IMR-90 (cell line): ENCODE measurements at regions not wholly inside any gene's neighbourhood (a gene's known extent, or its start where the extent isn't known, plus 50 kb on each side); places are given as distances from the start of the nearest gene placed in this dataset.

Experiments
- ATAC-seq: fragments of 200-7000 bp; cut with Tn5 transposase; 2 replicates; pipeline ENCODE4 v1.9.1; 2020; ENCODE audit warnings: low read depth, mild to moderate bottlenecking, moderate library complexity
- BruUV-seq: library from RNA; stranded (reverse); fragments of 400-500 nt; replicated peaks from 2 replicates; lab custom pipeline; 2021; lab: Mats Ljungman, UMichigan
- CTCF ChIA-PET: fragments of 300-600 bp; formaldehyde crosslinking; extraction: SDS; loops from one replicate; lab custom pipeline; 2021; ENCODE audit warnings: antibody characterized with exemption; lab: Yijun Ruan, JAX
- POLR2A ChIA-PET: fragments of 300-600 bp; sonication (Branson Sonifier 250); formaldehyde crosslinking; loops from one replicate; lab custom pipeline; 2022; ENCODE audit warnings: antibody characterized with exemption; ENCODE audit not compliant: unreplicated experiment; lab: Charles Lee
- DNase-seq: peaks from one replicate; pipeline ENCODE4 v3.0.0; 2013
- H2AFZ ChIP-seq: replicated peaks from 2 replicates; pipeline ENCODE3; 2013; ENCODE audit warnings: low read length, mild to moderate bottlenecking; ENCODE audit not compliant: poor library complexity
- H2AK5ac ChIP-seq: 2 replicates; pipeline ENCODE4 v1.6.1; 2013; ENCODE audit warnings: low read depth, low read length, inconsistent platforms
- H2AK9ac ChIP-seq: replicated peaks from 2 replicates; pipeline ENCODE3; 2013; ENCODE audit warnings: mild to moderate bottlenecking, low read depth, low read length, moderate library complexity; ENCODE audit not compliant: poor library complexity
- H2BK120ac ChIP-seq: 2 replicates; pipeline ENCODE4 v1.6.1; 2013; ENCODE audit warnings: low read depth, low read length, inconsistent platforms
- H2BK15ac ChIP-seq: 3 replicates; pipeline ENCODE4 v1.6.1; 2013; ENCODE audit warnings: low read depth, low read length, inconsistent platforms
- H2BK20ac ChIP-seq: 2 replicates; pipeline ENCODE4 v1.6.1; 2013; ENCODE audit warnings: low read depth, mild to moderate bottlenecking, inconsistent platforms, low read length, moderate library complexity
- H2BK5ac ChIP-seq: 2 replicates; pipeline ENCODE4 v1.6.1; 2013; ENCODE audit warnings: mild to moderate bottlenecking, low read depth, low read length, inconsistent platforms; ENCODE audit not compliant: poor library complexity, severe bottlenecking
- H3K14ac ChIP-seq: replicated peaks from 2 replicates; pipeline ENCODE4 v1.6.1; 2013; ENCODE audit warnings: low read depth, low read length, inconsistent platforms
- H3K18ac ChIP-seq: 2 replicates; pipeline ENCODE4 v1.6.1; 2013; ENCODE audit warnings: low read depth, low read length, control low read depth
- H3K23ac ChIP-seq: 2 replicates; pipeline ENCODE4 v1.6.1; 2013; ENCODE audit warnings: low read depth, low read length, inconsistent platforms
- H3K27ac ChIP-seq: 2 replicates; pipeline ENCODE4 v1.5.1; 2013; ENCODE audit warnings: mild to moderate bottlenecking, control low read depth, low read length; ENCODE audit not compliant: insufficient read depth
- H3K27me3 ChIP-seq: 2 replicates; pipeline ENCODE4 v1.6.1; 2013; ENCODE audit warnings: low read length; ENCODE audit not compliant: control insufficient read depth, insufficient read depth
- H3K36me3 ChIP-seq: 2 replicates; pipeline ENCODE4 v1.6.1; 2013; ENCODE audit warnings: low read length, mixed read lengths; ENCODE audit not compliant: control insufficient read depth, insufficient read depth
- H3K4ac ChIP-seq: 2 replicates; pipeline ENCODE4 v1.6.1; 2013; ENCODE audit warnings: low read depth, low read length, inconsistent platforms
- H3K4me1 ChIP-seq: 2 replicates; pipeline ENCODE4 v1.6.1; 2013; ENCODE audit warnings: low read length, mixed read lengths; ENCODE audit not compliant: control insufficient read depth, insufficient read depth
- H3K4me2 ChIP-seq: 2 replicates; pipeline ENCODE4 v1.6.1; 2013; ENCODE audit warnings: low read depth, mild to moderate bottlenecking, control low read depth, low read length, moderate library complexity
- H3K4me3 ChIP-seq: 2 replicates; pipeline ENCODE4 v1.5.1; 2013; ENCODE audit warnings: low read depth, mild to moderate bottlenecking, control low read depth, low read length, moderate library complexity; ENCODE audit not compliant: insufficient read depth
- H3K56ac ChIP-seq: 2 replicates; pipeline ENCODE4 v1.6.1; 2013; ENCODE audit warnings: low read length, inconsistent platforms; ENCODE audit not compliant: insufficient read depth; ENCODE audit errors: extremely low read depth
- H3K79me1 ChIP-seq, 2 experiments: 2 replicates each; pipeline ENCODE4 v1.6.1; 2013; ENCODE audit warnings: low read length in 2 of 2, inconsistent platforms in 1 of 2, low read depth in 1 of 2
- H3K9ac ChIP-seq: 2 replicates; pipeline ENCODE4 v1.6.1; 2013; ENCODE audit warnings: low read depth, low read length, control low read depth
- H3K9me1 ChIP-seq: 2 replicates; pipeline ENCODE4 v1.6.1; 2013; ENCODE audit warnings: low read length, inconsistent platforms; ENCODE audit not compliant: insufficient read depth
- H3K9me3 ChIP-seq: 2 replicates; pipeline ENCODE4 v1.6.1; 2013; ENCODE audit warnings: low read length; ENCODE audit not compliant: control insufficient read depth, insufficient read depth
- H4K20me1 ChIP-seq: 2 replicates; pipeline ENCODE4 v1.6.1; 2013; ENCODE audit warnings: low read length, inconsistent platforms; ENCODE audit not compliant: insufficient read depth
- H4K5ac ChIP-seq: 2 replicates; pipeline ENCODE4 v1.6.1; 2013; ENCODE audit warnings: mild to moderate bottlenecking, low read depth, low read length, control low read depth
- H4K8ac ChIP-seq, 2 experiments: 2 replicates each; pipeline ENCODE4 v1.6.1; 2013; ENCODE audit warnings: low read depth in 2 of 2, low read length in 2 of 2, control low read depth in 1 of 2, inconsistent platforms in 1 of 2
- H4K91ac ChIP-seq: 2 replicates; pipeline ENCODE4 v1.6.1; 2013; ENCODE audit warnings: low read depth, low read length, inconsistent platforms; ENCODE audit not compliant: insufficient read depth
- BHLHE40 ChIP-seq: fragments of 150-350 bp; IDR thresholded peaks from 2 replicates; pipeline ENCODE4 v1.6.1; 2016; ENCODE audit warnings: mild to moderate bottlenecking, low read depth, low read length
- CEBPB ChIP-seq: IDR thresholded peaks from 2 replicates; pipeline ENCODE4 v1.6.1; 2012; ENCODE audit warnings: low read depth, low read length, improper control_type of control experiment
- CHD1 ChIP-seq: IDR thresholded peaks from 2 replicates; pipeline ENCODE4 v1.6.1; 2012; ENCODE audit warnings: low read depth, low read length, improper control_type of control experiment
- FOS ChIP-seq: fragments of 150-350 bp; IDR thresholded peaks from 2 replicates; pipeline ENCODE4 v1.6.1; 2016; ENCODE audit warnings: low read depth, low read length
- MAFK ChIP-seq: IDR thresholded peaks from 2 replicates; pipeline ENCODE4 v1.6.1; 2012; ENCODE audit warnings: low read depth, low read length, improper control_type of control experiment
- MAZ ChIP-seq: IDR thresholded peaks from 2 replicates; pipeline ENCODE4 v1.6.1; 2012; ENCODE audit warnings: low read depth, mild to moderate bottlenecking, low read length, improper control_type of control experiment, moderate library complexity, borderline replicate concordance
- MXI1 ChIP-seq: IDR thresholded peaks from 2 replicates; pipeline ENCODE4 v1.6.1; 2012; ENCODE audit warnings: low read depth, mild to moderate bottlenecking, low read length, moderate library complexity, borderline replicate concordance
- NFE2L2 ChIP-seq: fragments of 150-350 bp; IDR thresholded peaks from 2 replicates; pipeline ENCODE4 v1.6.1; 2016; ENCODE audit warnings: low read depth, mild to moderate bottlenecking, low read length
- POLR2A ChIP-seq: IDR thresholded peaks from 2 replicates; pipeline ENCODE4 v1.6.1; 2012; ENCODE audit warnings: mild to moderate bottlenecking, low read depth, low read length
- RAD21 ChIP-seq: IDR thresholded peaks from 2 replicates; pipeline ENCODE4 v1.6.1; 2012; ENCODE audit warnings: low read length, improper control_type of control experiment
- RCOR1 ChIP-seq: IDR thresholded peaks from 2 replicates; pipeline ENCODE4 v1.6.1; 2012; ENCODE audit warnings: mild to moderate bottlenecking, low read length, improper control_type of control experiment; ENCODE audit not compliant: insufficient replicate concordance
- RFX5 ChIP-seq: IDR thresholded peaks from 2 replicates; pipeline ENCODE4 v1.8.0; 2012; ENCODE audit warnings: low read depth, mild to moderate bottlenecking, low read length, moderate library complexity
- SMC3 ChIP-seq: fragments of 150-350 bp; IDR thresholded peaks from 2 replicates; pipeline ENCODE4 v1.6.1; 2016; ENCODE audit warnings: low read depth, mild to moderate bottlenecking, antibody characterized with exemption, low read length, moderate library complexity
- USF2 ChIP-seq: fragments of 150-350 bp; IDR thresholded peaks from 2 replicates; pipeline ENCODE4 v1.6.1; 2017; ENCODE audit warnings: mild to moderate bottlenecking, antibody characterized with exemption, low read length, low read depth
- WGBS, 2 experiments: methylation state at CpG; one replicate each; pipeline versions ENCODE4 v1.1.5 to v1.1.7; 2013; ENCODE audit warnings: missing lambda C conversion rate in 2 of 2; ENCODE audit not compliant: insufficient read length in 1 of 2; ENCODE audit errors: extremely low coverage in 2 of 2; 5-methylcytosine and 5-hydroxymethylcytosine counted together
- dilution Hi-C: fragments of 300-500 bp; cut with HindIII; formaldehyde crosslinking; loops from one replicate; pipeline ENCODE4 v1.14.3; 2018; ENCODE audit warnings: low sequenced_read_pairs; ENCODE audit not compliant: unreplicated experiment
- in situ Hi-C: fragments of 300-500 bp; cut with MboI; formaldehyde crosslinking; loops from 3 replicates; pipeline ENCODE4 v1.14.3; 2019; ENCODE audit warnings: low sequenced_read_pairs, inconsistent platforms, mixed read lengths
- intact Hi-C: fragments of 100-400 bp; cut with micrococcal nuclease; formaldehyde crosslinking; loops from 2 replicates; pipeline ENCODE4 v1.10.0; 2022
- TF ChIP-seq, protein P1 (sequence below): conservative IDR thresholded peaks from 2 replicates; pipeline ENCODE4 v1.5.1; 2012; ENCODE audit warnings: mild to moderate bottlenecking, low read depth, low read length, improper control_type of control experiment
- TF ChIP-seq, protein P2 (sequence below): fragments of 150-350 bp; IDR thresholded peaks from 2 replicates; pipeline ENCODE4 v1.6.1; 2016; ENCODE audit warnings: low read depth, mild to moderate bottlenecking, low read length, moderate library complexity, borderline replicate concordance

- Histone ChIP-seq H4K5ac (no peak overlapping the region), H3K27me3 (peaks cover 18% of the 10 kb centered on the region; the same call in 1 of the 2 replicates), H4K8ac (no peak overlapping the region), H3K56ac (no peak overlapping the region), H2BK5ac (no peak overlapping the region), H3K4ac (no peak overlapping the region), H4K91ac (no peak overlapping the region), H3K18ac (no peak overlapping the region), H3K79me1 (no peaks in the 10 kb centered on the region), H2AFZ (no peak overlapping the region), H2AK9ac (no peak overlapping the region), H3K9me1 (no peaks in the 10 kb centered on the region), H3K36me3 (no peaks in the 10 kb centered on the region), H3K4me2 (no peak overlapping the region), H3K23ac (no peak overlapping the region), H3K9me3 (peaks cover 6% of the 10 kb centered on the region; the same call in 1 of the 2 replicates), H3K4me1 (no peaks in the 10 kb centered on the region), H2AK5ac (no peak overlapping the region), H4K20me1 (no peaks in the 10 kb centered on the region), H3K14ac (no peak overlapping the region), H2BK20ac (no peak overlapping the region), H2BK120ac (no peak overlapping the region), H3K9ac (no peak overlapping the region), H2BK15ac (no peak overlapping the region), H3K27ac (no peak overlapping the region), H3K4me3 (no peak overlapping the region)
- intact Hi-C loops (no loop called here), dilution Hi-C loops (no loop called here), in situ Hi-C loops (no loop called here)
- CTCF ChIA-PET, result no interaction called here
- ATAC-seq (no peak), DNase-seq (no peak)
- TF ChIP-seq RAD21, result no peak
- TF ChIP-seq RFX5, result no peak
- TF ChIP-seq RCOR1, result no peak
- TF ChIP-seq MAFK, result no peak
- no peak for TF ChIP-seq POLR2A
- no peak for TF ChIP-seq CHD1
- TF ChIP-seq MAZ, result no peak
- TF ChIP-seq CEBPB, result no peak
- TF ChIP-seq BHLHE40, result no peak
- TF ChIP-seq NFE2L2, result no peak
- no peak for TF ChIP-seq USF2
- TF ChIP-seq FOS, result no peak
- TF ChIP-seq, protein P1, sequence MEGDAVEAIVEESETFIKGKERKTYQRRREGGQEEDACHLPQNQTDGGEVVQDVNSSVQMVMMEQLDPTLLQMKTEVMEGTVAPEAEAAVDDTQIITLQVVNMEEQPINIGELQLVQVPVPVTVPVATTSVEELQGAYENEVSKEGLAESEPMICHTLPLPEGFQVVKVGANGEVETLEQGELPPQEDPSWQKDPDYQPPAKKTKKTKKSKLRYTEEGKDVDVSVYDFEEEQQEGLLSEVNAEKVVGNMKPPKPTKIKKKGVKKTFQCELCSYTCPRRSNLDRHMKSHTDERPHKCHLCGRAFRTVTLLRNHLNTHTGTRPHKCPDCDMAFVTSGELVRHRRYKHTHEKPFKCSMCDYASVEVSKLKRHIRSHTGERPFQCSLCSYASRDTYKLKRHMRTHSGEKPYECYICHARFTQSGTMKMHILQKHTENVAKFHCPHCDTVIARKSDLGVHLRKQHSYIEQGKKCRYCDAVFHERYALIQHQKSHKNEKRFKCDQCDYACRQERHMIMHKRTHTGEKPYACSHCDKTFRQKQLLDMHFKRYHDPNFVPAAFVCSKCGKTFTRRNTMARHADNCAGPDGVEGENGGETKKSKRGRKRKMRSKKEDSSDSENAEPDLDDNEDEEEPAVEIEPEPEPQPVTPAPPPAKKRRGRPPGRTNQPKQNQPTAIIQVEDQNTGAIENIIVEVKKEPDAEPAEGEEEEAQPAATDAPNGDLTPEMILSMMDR, result no peak
- TF ChIP-seq, protein P2, sequence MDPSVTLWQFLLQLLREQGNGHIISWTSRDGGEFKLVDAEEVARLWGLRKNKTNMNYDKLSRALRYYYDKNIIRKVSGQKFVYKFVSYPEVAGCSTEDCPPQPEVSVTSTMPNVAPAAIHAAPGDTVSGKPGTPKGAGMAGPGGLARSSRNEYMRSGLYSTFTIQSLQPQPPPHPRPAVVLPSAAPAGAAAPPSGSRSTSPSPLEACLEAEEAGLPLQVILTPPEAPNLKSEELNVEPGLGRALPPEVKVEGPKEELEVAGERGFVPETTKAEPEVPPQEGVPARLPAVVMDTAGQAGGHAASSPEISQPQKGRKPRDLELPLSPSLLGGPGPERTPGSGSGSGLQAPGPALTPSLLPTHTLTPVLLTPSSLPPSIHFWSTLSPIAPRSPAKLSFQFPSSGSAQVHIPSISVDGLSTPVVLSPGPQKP, result no peak
- TF ChIP-seq SMC3, result no peak
- TF ChIP-seq MXI1, result no peak
- POLR2A ChIA-PET, result no interaction called here
- BruUV-seq, result no TSS peak
- 17% methylated on average over 1 of the region's 14 CpGs; no CpG with 5 or more reads in 1 of the 2 experiments for WGBS, 2 experiments
Measured at GRCh38 chr1:229087906-229088305, 183.0 kb upstream of the RAB4A start.
